Cardiac muscle cell (in vitro differentiated cells and primary cell): ENCODE measurements at regions not wholly inside any gene's neighbourhood (a gene's known extent, or its start where the extent isn't known, plus 50 kb on each side); places are given as distances from the start of the nearest gene placed in this dataset.

ENCODE experiments used
- DNase-seq, 2 donors: peaks; one replicate each; pipeline versions ENCODE4 v3.0.0 to v3.0.0-alpha.2; 2010 to 2017; ENCODE audit warnings: low read depth in 1 of 2, low spot score in 1 of 2
- H3K27ac ChIP-seq: fragments of 200-600 bp; sonication (generic); 2 replicates; pipeline ENCODE4 v1.5.1; 2016
- H3K27me3 ChIP-seq: fragments of 200-600 bp; sonication (generic); 2 replicates; pipeline ENCODE4 v1.6.0; 2016; ENCODE audit warnings: control low read depth
- H3K36me3 ChIP-seq: fragments of 200-600 bp; sonication (generic); 2 replicates; pipeline ENCODE4 v1.5.1; 2016; ENCODE audit warnings: control low read depth
- H3K4me1 ChIP-seq: fragments of 200-600 bp; sonication (generic); 2 replicates; pipeline ENCODE4 v1.8.1; 2017; ENCODE audit warnings: low read depth, mild to moderate bottlenecking, mixed run types
- H3K4me3 ChIP-seq: fragments of 200-600 bp; sonication (generic); 2 replicates; pipeline ENCODE4 v1.5.1; 2016; ENCODE audit warnings: mild to moderate bottlenecking
- H3K9me3 ChIP-seq: fragments of 200-600 bp; sonication (generic); 2 replicates; pipeline ENCODE4 v1.5.1; 2017; ENCODE audit warnings: low read depth, mild to moderate bottlenecking, control low read depth
- TF ChIP-seq, protein P1 (sequence below): IDR thresholded peaks from 2 replicates; pipeline ENCODE4 v1.5.1; 2012; ENCODE audit warnings: low read depth, mild to moderate bottlenecking, low read length

DNA sequence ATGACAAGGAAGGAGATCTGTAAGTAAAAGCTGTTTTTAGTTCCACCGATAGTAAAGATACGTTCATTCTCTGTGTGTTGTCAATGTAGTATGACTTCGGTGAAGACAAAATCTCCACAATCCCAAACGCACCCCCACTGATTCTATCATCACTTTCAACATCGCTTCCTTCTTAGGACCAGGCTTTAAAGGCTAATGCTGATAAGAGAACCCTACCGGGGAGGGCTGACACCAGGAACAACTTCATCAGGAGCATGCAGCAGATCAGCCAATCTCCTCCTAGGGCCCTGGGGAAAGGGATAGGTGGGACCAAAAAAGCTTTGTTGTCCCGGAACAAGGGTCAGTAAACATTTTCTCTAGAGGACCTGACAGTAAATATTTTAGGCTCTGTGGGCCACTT lies 334.1 kb downstream of the VPS13C start:
- Histone ChIP-seq H3K36me3 (no peaks in the 10 kb centered on the region), H3K4me1 (no peaks in the 10 kb centered on the region), H3K9me3 (no peaks in the 10 kb centered on the region), H3K27ac (no peak overlapping the region), H3K27me3 (peaks cover 4% of the 10 kb centered on the region), H3K4me3 (no peak overlapping the region)
- no peak for DNase-seq
- TF ChIP-seq, protein P1, sequence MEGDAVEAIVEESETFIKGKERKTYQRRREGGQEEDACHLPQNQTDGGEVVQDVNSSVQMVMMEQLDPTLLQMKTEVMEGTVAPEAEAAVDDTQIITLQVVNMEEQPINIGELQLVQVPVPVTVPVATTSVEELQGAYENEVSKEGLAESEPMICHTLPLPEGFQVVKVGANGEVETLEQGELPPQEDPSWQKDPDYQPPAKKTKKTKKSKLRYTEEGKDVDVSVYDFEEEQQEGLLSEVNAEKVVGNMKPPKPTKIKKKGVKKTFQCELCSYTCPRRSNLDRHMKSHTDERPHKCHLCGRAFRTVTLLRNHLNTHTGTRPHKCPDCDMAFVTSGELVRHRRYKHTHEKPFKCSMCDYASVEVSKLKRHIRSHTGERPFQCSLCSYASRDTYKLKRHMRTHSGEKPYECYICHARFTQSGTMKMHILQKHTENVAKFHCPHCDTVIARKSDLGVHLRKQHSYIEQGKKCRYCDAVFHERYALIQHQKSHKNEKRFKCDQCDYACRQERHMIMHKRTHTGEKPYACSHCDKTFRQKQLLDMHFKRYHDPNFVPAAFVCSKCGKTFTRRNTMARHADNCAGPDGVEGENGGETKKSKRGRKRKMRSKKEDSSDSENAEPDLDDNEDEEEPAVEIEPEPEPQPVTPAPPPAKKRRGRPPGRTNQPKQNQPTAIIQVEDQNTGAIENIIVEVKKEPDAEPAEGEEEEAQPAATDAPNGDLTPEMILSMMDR: no peak

DNA sequence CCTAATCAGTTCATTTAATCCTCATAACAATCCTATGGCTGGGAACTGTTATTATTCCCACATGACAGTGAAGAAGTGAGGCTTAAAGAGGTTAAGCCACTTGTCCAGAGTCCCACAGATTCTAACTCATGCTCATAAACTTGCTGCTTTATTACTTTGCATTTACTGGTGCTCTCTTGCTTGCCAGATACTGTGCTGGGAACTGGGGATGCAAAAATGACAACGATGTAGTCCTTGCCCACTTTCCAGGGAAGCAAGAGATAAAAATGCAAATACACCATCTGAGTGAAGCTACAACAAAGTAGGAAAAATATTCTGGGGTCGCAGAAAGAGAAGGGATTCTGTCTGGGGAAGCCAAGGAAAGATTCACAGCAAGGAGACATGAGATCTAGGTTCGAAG lies 335.0 kb downstream of the VPS13C start:
- Histone ChIP-seq H3K36me3 (no peaks in the 10 kb centered on the region), H3K9me3 (no peaks in the 10 kb centered on the region), H3K4me1 (no peaks in the 10 kb centered on the region), H3K4me3 (no peak overlapping the region), H3K27ac (no peak overlapping the region), H3K27me3 (peaks cover 4% of the 10 kb centered on the region)
- no peak for DNase-seq
- TF ChIP-seq, protein P1: no peak

- H3K4me3 ChIP-seq: no peak overlapping the region
- H3K36me3 ChIP-seq: no peaks in the 10 kb centered on the region
- no peak for DNase-seq
- no peak overlapping the region for H3K27ac ChIP-seq
- TF ChIP-seq, protein P1: no peak
- H3K9me3 ChIP-seq: no peaks in the 10 kb centered on the region
- no peaks in the 10 kb centered on the region for H3K4me1 ChIP-seq
- peaks cover 6% of the 10 kb centered on the region for H3K27me3 ChIP-seq
These were observed 335.9 kb downstream of the VPS13C start for GRCh38 chr15:61724251-61724939.

DNA sequence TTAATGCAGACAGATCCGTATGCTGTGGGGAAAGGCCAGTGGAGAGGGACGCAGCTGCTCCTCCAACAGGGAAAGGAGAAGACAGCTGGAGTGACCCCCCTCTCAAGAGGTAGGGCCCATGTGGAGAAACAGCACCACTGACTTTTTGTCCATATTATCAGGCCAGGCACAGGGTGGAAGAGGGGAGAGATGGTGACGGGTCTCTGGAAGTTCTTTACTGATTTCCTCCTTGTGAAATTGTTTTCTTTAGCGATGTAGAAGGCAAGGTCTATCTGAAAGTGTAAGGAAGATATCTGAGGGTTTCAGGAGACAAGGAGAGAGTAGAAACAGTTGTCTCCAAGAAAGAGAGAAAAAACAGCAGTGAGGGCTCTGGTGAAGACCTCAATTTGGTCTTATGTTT lies 338.8 kb downstream of the VPS13C start:
- H3K4me1 ChIP-seq: no peaks in the 10 kb centered on the region
- H3K4me3 ChIP-seq: no peak overlapping the region
- no peaks in the 10 kb centered on the region for H3K9me3 ChIP-seq
- no peak overlapping the region for H3K27ac ChIP-seq
- TF ChIP-seq, protein P1: no peak
- DNase-seq: no peak
- no peaks in the 10 kb centered on the region for H3K36me3 ChIP-seq
- peaks cover 4% of the 10 kb centered on the region for H3K27me3 ChIP-seq

- no peaks in the 10 kb centered on the region for H3K36me3 ChIP-seq
- H3K4me3 ChIP-seq: no peak overlapping the region
- TF ChIP-seq, protein P1: no peak
- H3K9me3 ChIP-seq: no peaks in the 10 kb centered on the region
- DNase-seq: no peak
- peaks cover 1% of the 10 kb centered on the region for H3K4me1 ChIP-seq
- H3K27ac ChIP-seq: no peak overlapping the region
- H3K27me3 ChIP-seq: peaks cover 4% of the 10 kb centered on the region
These were observed 340.0 kb downstream of the VPS13C start for GRCh38 chr15:61720197-61720704.
